ENCODE measurements at regions not wholly inside any gene's neighbourhood (a gene's known extent, or its start where the extent isn't known, plus 50 kb on each side); places are given as distances from the start of the nearest gene placed in this dataset.
"Not testable (repeated sequence)": the region's sequence is repeated elsewhere in the genome, so short reads cannot be mapped to it uniquely, and the experiment has no call there.

DNA sequence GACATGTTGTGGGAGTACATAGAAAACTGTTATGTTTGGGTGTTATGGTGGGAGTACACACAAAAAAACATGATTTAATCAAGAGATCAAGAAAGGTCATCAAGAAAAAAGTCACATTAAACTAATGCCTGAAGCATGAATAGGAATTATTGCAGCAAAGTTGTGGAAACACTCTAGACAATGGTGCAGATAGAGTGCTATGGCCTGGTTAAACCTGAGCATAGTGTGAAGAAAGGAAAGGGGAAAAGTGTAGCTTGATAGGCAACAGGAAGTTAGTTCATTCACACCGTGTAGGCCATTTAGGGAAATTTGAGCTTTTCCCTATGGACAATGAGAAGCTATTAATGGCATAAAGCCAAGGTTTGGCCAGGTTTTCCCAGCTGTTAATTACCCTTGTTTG is 162.1 kb upstream of the EMCN start:
- no peaks in the 10 kb centered on the region for H3K27me3 ChIP-seq
- H3K4me3 ChIP-seq: no peak overlapping the region
- DNase-seq: no peak
- H3K9me3 ChIP-seq: no peaks in the 10 kb centered on the region
- H3K36me3 ChIP-seq: no peaks in the 10 kb centered on the region

GRCh38 chr4:100674976-100675375 is 157.2 kb upstream of the EMCN start:
- no peaks in the 10 kb centered on the region for H3K36me3 ChIP-seq
- H3K27me3 ChIP-seq: no peaks in the 10 kb centered on the region

GRCh38 chr4:100657187-100657586 is 139.4 kb upstream of the EMCN start:
- no peak for DNase-seq

More at GRCh38 chr4:100674976-100675375, 157.2 kb upstream of the EMCN start:
- no peak for DNase-seq
- Histone ChIP-seq H3K9me3 (no peaks in the 10 kb centered on the region), H3K4me3 (no peak overlapping the region)

GRCh38 chr4:100651499-100652175 is 133.8 kb upstream of the EMCN start:
- no peaks in the 10 kb centered on the region for H3K9me3 ChIP-seq
- no peak for DNase-seq
- H3K4me3 ChIP-seq: no peak overlapping the region
- no peaks in the 10 kb centered on the region for H3K36me3 ChIP-seq
- no peaks in the 10 kb centered on the region for H3K27me3 ChIP-seq

More at GRCh38 chr4:100657187-100657586, 139.4 kb upstream of the EMCN start:
- H3K4me3 ChIP-seq: no peak overlapping the region
- no peaks in the 10 kb centered on the region for H3K9me3 ChIP-seq
- no peaks in the 10 kb centered on the region for H3K27me3 ChIP-seq
- no peaks in the 10 kb centered on the region for H3K36me3 ChIP-seq

DNA sequence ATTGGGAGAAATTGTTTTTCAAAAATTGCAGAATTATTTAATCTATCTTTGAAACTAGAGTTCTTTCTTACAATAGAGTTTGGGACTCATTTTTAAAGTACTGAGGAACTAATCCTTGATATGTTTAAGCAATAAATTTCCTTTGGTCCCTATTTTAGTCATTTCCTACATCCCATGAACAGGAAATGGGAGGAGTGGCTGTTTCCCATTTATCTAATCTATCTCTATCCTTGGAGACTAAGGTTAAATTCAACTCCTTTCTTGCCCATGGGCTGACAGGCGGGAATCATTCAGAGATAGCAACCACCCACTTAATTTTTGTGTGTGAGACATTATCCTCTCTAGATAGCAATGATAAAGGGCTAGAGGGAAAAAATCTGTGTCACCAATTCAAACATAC is 131.6 kb upstream of the EMCN start:
- no peak for DNase-seq
- H3K36me3 ChIP-seq: no peaks in the 10 kb centered on the region
- no peak overlapping the region for H3K4me3 ChIP-seq
- H3K27me3 ChIP-seq: no peaks in the 10 kb centered on the region
- H3K9me3 ChIP-seq: no peaks in the 10 kb centered on the region

DNA sequence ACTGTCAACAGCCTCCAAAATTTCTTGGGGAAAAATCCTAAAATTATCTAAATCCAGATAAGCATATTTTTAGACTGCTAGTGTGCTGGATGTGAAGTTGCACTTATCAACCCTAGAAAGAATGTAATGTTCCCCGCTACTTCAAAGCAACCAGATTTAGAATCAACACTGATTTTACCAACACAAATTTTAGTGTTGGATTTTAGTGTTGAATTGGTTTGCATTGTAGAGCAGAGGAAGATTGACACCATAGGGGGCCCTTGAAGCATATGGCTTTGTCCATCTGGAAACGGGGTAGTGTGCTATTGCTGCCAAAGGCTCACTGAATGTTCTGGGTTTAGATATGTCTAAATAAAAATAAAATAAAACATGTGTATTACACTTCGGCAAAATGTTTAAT is 126.3 kb upstream of the EMCN start:
- no peak for DNase-seq

DNA sequence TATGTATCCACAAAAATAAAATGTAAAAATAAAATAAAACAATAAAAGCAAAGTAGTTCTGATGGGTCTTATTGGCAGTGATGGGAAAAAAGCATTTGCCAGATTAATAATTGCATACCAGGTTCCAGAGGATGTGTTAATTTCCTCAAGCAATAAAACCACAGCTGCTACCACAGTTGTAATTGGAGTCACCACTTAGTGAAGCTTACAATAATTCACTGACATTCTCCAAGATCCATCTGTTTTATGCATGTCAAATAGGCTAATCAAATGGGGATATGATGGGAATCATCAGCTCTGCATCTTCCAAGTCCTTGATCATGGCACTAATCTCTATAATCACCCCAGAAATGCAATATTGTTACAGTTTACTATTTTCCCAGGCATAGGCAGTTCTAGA is 123.5 kb upstream of the EMCN start:
- Histone ChIP-seq H3K4me3 (no peak overlapping the region), H3K36me3 (no peaks in the 10 kb centered on the region), H3K27me3 (no peaks in the 10 kb centered on the region), H3K9me3 (no peaks in the 10 kb centered on the region)
- DNase-seq: no peak

More for the DNA sequence above, 126.3 kb upstream of the EMCN start:
- H3K27me3 ChIP-seq: no peaks in the 10 kb centered on the region
- H3K4me3 ChIP-seq: no peak overlapping the region
- no peaks in the 10 kb centered on the region for H3K36me3 ChIP-seq
- no peaks in the 10 kb centered on the region for H3K9me3 ChIP-seq

GRCh38 chr4:100635899-100636298 is 118.1 kb upstream of the EMCN start:
- H3K4me3 ChIP-seq: no peak overlapping the region
- H3K27me3 ChIP-seq: no peaks in the 10 kb centered on the region
- no peaks in the 10 kb centered on the region for H3K9me3 ChIP-seq
- no peak for DNase-seq
- H3K36me3 ChIP-seq: no peaks in the 10 kb centered on the region

DNA sequence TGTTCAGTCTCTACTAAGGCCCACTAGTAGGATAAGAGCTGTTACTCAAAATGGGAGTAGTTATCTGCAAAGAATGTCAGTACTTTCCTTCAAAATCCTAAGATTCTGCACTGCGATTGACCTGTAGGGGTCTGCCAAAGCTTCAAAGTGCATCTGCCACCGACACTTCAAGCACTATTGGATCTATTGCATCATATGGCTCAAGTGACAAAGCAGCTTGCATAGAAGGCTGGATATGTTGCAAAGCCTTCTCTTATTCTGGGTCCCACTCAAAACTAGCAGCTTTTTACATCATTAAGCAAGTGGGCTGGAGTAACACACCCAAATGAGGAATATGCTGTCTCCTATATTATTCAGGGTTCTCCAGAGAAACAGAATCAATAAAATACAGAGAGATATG is 115.4 kb upstream of the EMCN start:
- Histone ChIP-seq H3K4me3 (no peak overlapping the region), H3K9me3 (no peaks in the 10 kb centered on the region), H3K36me3 (no peaks in the 10 kb centered on the region), H3K27me3 (no peaks in the 10 kb centered on the region)
- DNase-seq: no peak

- no peak for DNase-seq
- no peaks in the 10 kb centered on the region for H3K36me3 ChIP-seq
- H3K27me3 ChIP-seq: no peaks in the 10 kb centered on the region
- H3K4me3 ChIP-seq: no peak overlapping the region
- no peaks in the 10 kb centered on the region for H3K9me3 ChIP-seq
Observed at GRCh38 chr4:100632163-100632562, 114.3 kb upstream of the EMCN start.

GRCh38 chr4:100631281-100631968 is 113.6 kb upstream of the EMCN start:
- Histone ChIP-seq H3K36me3 (no peaks in the 10 kb centered on the region), H3K4me3 (no peak overlapping the region), H3K9me3 (no peaks in the 10 kb centered on the region), H3K27me3 (no peaks in the 10 kb centered on the region)
- no peak for DNase-seq

GRCh38 chr4:100630341-100630740 is 112.5 kb upstream of the EMCN start:
- no peaks in the 10 kb centered on the region for H3K27me3 ChIP-seq
- no peak for DNase-seq
- no peaks in the 10 kb centered on the region for H3K36me3 ChIP-seq
- H3K4me3 ChIP-seq: no peak overlapping the region
- H3K9me3 ChIP-seq: no peaks in the 10 kb centered on the region

- DNase-seq: no peak
- no peaks in the 10 kb centered on the region for H3K9me3 ChIP-seq
- H3K36me3 ChIP-seq: no peaks in the 10 kb centered on the region
- no peaks in the 10 kb centered on the region for H3K27me3 ChIP-seq
- H3K4me3 ChIP-seq: no peak overlapping the region
Observed at GRCh38 chr4:100609810-100610209, 92.0 kb upstream of the EMCN start.

- H3K4me3 ChIP-seq, DNase-seq, H3K9me3 ChIP-seq, H3K36me3 ChIP-seq, H3K27me3 ChIP-seq: not testable (repeated sequence)
Observed at GRCh38 chr4:100608651-100609050, 90.8 kb upstream of the EMCN start.

GRCh38 chr4:100605144-100605543 is 87.3 kb upstream of the EMCN start:
- Histone ChIP-seq H3K36me3 (no peaks in the 10 kb centered on the region), H3K9me3 (no peaks in the 10 kb centered on the region)

DNA sequence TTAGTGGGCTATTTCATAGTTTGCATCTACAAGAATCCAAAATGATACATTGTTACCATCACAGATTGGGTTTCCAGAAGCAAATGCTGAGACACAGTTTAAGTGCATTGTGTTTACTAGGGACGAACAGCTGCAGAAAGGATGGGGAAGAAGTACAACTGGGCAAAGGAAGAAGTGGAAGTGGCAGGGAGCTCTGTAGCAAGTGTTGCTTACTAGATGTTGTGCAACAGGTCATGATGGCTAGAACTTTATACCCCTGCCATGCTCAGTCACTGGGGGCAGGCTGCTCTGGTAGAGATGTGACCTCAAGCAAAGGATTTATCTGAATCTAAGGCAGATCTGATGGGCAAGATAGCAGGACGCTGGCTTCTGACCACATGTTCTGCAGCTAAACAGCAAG is 76.1 kb upstream of the EMCN start:
- Histone ChIP-seq H3K4me3 (no peak overlapping the region), H3K27me3 (no peaks in the 10 kb centered on the region), H3K36me3 (no peaks in the 10 kb centered on the region), H3K9me3 (no peaks in the 10 kb centered on the region)
- DNase-seq: no peak

More at GRCh38 chr4:100605144-100605543, 87.3 kb upstream of the EMCN start:
- no peak for DNase-seq
- no peaks in the 10 kb centered on the region for H3K27me3 ChIP-seq
- no peak overlapping the region for H3K4me3 ChIP-seq

- Histone ChIP-seq H3K9me3 (no peaks in the 10 kb centered on the region), H3K36me3 (no peaks in the 10 kb centered on the region), H3K27me3 (no peaks in the 10 kb centered on the region), H3K4me3 (no peak overlapping the region)
- DNase-seq: no peak
Observed at GRCh38 chr4:100591161-100591876, 73.5 kb upstream of the EMCN start.

DNA sequence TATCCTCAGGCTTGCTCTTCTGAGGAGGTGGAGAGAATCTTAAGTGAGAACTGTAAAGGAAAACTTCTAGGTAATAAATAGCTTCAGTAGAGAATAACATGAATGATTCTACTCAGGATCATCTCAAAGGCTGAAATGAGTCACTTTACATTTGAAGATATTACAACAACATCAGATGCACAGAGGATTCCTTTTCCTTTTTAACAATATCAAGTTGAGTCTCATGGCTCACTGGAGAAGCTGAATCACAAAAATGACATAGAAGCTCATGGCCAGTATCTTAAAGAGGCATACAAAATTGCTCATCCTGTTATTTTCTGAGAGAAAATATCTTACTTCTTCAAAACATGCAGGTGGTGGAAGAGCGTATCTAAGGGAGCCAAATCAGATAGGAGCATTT is 72.5 kb upstream of the EMCN start:
- Histone ChIP-seq H3K4me3 (no peak overlapping the region), H3K9me3 (no peaks in the 10 kb centered on the region), H3K27me3 (no peaks in the 10 kb centered on the region), H3K36me3 (no peaks in the 10 kb centered on the region)
- DNase-seq: no peak
